ENCODE measurements at regions not wholly inside any gene's neighbourhood (a gene's known extent, or its start where the extent isn't known, plus 50 kb on each side); places are given as distances from the start of the nearest gene placed in this dataset.
"Not testable (repeated sequence)": the region's sequence is repeated elsewhere in the genome, so short reads cannot be mapped to it uniquely, and the experiment has no call there.

DNA sequence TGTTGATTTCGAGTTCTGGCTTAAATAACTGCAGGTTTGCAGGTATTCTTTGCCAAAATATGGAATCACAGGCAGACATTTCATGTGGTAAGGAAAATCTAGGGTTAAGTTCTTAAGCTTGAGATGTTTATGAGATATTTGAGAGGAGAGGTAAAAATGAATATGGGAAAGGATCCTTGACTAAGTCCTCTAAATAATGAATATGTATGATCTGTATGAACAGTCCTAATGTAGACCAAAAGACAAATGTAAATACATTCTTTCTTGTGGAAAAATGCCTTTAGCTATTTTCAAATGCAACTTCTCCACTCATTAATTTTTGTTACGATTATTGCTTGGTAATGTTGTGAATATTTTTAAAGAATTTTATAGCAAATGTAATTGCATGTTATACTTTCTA, 1632.6 kb downstream of the SUCLG1 start:
- DNase-seq: no peak

DNA sequence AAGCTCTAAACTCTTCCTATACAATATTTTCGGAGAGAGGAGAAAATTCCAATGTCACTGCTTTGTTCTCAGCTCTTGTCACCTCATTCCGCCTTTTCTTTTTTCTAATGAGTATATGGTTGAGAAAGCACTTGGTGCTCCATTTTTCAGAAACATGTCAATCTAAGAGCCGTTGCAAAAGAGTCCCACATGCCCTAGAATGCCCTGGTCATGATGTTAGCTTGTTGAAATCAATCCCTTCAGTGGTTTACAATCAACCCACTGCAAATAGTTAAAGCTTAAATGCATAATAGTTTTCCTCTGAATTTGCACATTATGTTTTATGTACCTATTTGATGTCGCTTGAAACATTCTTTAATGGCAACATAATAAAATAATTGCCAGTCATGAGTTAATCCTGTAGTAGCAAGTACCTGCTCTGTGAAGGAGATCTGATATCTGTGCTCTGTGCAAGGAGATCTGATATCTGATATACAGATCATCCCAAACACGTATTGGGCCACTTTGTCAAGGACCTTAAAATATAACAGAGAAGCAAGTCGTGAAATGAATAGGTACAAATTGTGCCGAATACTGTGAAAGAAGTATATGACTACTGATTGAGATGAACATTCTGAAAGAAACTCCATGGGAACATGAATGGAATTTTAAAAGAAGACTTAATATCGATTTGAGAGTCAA, 1633.5 kb downstream of the SUCLG1 start:
- no peak for DNase-seq

DNA sequence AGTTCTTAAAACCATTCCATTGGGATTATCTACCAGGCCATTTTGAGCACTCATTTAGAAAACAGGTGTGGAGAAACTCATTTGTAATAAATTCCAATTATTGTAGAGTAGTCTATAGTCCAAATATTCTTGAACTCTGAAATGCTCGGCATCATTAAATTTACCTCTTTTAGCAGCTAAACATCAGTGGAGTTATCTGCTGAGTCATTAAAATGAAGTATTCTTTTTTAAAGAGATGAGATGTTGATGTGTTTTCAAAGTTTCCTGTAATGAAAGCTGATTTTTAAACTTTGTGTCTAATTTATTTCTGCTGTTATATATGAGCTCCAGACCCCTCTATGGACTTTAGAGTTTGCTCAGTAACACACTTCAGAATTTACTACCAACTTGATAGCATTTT, 1635.2 kb downstream of the SUCLG1 start:
- DNase-seq: no peak

DNA sequence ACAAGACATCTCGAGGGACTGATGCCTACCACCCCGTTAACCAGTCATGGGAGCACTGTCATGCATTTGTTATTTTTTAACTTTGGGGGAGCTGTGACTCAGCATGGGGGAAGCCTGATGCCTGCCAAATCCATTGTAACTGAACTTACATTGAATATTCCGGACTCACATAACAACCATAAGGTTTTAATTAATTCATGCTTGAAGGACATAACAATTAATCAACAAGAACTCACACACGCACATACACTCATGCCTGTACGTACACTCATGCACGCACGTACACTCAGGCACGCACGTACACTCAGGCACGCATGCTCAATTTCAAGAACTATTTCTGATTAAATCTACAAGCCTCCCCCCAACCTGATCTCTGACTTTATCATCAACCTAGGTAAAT, 1639.1 kb downstream of the SUCLG1 start:
- DNase-seq: no peak

DNA sequence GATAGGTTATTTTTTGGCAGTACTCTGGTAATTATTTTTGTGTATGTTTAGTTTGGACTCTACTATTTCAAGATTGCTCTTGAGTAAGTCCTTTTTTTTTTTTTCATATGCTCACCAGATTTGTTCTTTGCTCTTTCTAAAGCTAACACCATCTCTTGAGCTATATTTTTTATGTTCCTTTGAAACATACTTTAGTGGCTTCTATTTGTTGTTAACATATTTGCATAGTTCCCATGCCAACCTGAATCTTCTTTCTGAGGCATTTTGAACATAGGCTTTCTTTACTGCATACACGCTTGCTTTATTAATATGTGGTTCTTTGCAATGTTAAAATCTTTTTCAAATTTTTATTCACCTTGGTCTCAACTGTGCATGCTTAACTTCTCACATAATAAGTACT, 1644.9 kb downstream of the SUCLG1 start:
- DNase-seq: no peak

DNA sequence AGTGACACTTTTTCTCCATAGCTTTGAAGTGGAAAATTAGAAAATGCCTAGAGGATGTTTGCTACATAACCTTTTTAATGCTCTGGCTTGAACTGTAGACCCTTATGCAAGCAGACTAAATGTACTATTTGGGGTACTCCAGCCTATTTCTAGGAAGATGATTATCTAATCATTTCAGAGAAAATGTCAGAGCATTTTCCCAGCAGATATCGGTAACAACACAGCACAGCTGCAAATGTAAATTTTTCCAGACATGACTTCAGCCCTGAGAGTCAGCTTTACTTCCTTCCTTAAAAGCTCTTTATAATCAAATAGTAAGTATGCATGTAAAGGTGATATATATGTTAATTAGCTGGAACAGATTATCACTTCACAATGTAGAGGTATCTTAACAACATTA, 1647.1 kb downstream of the SUCLG1 start:
- no peak for DNase-seq

DNA sequence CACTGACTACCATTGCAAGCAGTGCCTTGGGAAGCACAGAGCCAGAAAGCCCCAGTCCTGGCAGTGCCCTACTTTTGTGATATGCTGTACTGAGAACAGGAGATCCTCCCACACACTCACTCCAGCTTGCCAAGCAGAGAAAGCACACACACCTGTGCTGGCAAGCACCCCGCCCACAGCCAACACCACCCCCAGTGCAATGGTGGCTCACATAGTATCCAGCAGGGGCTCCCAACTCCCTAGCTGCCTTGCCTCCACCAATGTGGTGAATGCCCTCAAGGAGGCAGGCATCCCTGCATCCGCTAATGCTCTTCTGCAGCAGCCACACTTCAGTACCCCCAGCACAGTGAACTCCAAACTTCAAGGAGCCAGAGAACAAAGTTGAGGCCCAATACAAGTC, 1655.8 kb downstream of the SUCLG1 start:
- no peak for DNase-seq

DNA sequence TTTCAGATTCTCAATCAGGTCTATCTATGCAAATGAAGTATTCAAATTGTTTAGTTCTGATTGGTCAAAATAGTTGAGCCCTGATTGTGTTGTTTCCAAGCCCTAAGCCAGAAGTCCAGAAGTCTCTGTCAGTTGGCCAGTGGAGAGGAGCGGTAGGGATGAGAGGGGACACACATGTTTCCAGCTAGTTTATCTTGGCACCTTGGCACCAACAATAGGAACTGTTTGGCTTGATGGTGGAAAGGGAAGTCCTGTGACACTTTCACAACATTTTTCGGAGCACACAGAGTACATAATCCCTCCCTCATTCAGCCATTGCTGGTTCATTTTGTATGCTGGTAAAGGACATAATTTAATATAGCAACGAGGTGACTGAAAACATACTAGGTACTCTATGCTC, 1661.6 kb downstream of the SUCLG1 start:
- no peak for DNase-seq

DNA sequence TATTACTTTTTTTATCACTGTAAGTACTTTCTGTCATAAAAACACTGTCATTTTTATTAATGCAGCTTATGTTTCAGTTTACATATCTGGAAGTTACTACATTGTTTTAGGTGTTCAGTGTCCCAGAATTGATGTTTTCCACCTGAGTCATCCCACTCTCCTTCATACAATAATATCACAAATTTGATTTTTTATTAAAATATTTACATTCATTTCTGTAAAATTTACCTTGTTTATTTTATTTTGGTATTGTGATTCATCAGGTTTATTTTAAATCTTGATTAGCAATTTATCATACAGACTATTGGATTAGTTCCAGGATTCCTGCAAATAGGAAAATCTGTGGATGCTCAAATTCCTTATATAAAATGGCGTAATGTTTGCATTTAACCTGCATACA, 1662.9 kb downstream of the SUCLG1 start:
- DNase-seq: no peak

DNA sequence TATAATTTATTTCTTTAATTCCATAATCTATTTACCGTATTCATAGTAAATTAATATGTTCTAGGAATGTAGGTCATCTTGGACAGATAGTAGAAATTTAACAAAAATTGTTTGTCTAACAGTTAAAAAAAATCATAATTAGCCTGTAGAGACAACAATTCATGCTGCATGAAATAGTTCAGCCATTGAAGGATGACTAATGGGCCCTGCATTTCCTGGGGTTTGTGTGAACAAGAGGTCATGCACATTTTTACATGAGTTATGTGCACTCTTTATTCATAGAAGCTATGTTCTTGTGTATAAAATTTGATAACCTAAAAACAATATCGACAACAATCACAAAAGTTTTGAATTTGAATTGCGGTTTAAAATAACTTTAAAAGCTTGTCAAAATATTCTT, 1663.6 kb downstream of the SUCLG1 start:
- no peak for DNase-seq

DNA sequence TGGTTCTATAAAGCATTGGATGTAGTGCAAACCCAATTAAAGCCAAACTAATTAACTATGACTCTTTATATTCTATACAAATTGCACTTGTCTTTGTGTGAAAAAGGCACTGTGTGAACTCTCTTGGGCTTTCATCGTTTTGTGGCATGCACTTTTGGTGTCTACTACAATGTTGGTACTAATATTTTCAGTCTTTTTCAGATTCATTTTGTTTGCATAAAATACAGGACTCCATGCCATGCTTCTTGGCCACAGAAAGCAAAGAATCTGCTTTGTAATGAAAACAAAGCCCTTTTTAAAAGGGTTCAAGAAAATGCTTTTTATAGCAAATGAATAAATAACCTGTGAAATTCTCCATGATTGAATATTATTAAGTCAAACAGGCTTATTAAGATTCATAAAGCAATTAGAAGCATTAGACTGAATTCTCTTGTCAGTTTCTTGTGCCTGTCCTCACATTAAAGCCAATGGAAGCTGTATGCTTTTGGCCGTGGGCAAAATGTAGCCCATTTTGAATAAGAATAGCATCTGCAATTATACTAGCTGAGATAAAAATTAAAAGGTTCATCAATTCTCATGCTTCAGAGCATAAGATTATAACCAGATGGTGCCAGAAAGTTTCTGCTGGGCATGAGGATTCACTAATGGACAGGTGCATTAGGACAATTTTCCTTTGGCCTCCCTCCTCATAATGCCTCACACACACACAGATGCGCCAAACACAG, 1665.2 kb downstream of the SUCLG1 start:
- no peak for DNase-seq

DNA sequence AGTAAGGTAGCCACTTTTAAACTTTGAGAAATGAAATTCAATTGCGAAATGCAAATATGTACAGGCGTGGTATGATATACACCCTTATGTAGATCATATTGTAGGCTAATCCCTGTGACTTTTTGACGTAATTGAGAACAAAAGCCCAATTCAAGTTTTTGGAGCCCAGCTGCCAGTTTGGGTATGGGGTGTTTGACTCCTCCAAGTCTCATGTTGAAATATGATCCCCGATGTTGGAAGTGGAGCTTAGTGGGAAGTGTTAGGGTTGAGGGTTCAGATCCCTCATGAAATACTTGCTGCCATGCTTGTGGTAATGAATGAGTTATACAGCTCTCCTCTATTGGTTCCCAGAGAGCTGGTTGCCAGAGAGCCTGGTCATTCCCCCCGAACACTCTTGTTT, 1666.8 kb downstream of the SUCLG1 start:
- no peak for DNase-seq

DNA sequence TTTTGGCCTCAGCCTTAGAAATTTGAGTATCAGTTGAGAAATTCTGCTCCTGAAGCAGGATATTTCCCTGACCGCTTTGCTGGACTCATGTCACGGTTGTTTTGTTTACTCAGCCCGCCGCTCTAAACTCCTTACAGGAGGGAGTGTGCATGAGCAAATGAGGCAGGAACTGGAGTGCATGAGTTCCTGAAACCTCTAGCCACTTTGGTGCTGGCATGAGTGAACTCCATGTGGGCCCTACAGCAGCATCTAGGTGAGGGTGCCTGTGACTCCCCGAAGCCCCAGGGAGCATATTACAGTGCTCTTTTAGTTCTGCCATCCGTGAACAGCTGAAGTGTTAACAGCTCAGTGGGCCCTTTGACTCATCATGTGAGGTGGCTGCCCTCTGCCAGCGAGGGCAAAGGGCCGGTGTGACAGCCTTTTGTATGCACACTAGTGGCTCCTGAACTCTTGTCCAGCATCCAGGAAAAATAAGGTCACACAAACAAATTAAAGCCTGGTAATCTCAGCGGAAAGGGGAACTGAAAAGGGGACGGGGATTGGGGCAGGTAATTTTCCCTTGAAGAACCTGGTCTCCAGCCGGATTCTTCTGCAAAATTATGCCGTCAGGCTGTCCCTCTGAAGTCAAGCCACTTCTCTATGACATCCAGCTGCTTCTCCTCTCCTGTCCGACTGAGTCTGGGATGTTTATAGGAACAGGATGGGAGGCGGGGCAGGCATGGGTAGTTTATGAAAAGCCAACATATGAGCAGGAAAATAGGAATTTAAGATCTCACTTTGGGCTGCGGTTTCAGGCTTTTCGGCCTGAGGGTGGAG, 1668.7 kb downstream of the SUCLG1 start:
- DNase-seq: no peak

DNA sequence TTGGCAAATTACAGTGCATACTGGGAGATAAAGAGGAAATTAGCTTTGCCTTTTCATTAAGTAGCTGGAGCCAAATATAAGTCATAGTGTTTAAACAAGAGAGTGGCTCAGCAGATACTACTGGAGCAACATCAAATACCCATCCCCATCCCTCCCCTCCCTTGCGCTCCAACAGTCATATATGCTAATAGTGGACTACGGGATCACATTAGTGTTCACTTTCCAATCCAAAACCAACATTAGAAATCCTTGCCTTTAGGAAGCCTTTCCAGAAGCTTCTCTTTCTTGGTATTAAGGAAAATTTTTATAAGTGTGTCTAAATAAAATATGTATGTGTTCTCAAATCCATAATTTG, 1669.3 kb downstream of the SUCLG1 start:
- DNase-seq: no peak

DNA sequence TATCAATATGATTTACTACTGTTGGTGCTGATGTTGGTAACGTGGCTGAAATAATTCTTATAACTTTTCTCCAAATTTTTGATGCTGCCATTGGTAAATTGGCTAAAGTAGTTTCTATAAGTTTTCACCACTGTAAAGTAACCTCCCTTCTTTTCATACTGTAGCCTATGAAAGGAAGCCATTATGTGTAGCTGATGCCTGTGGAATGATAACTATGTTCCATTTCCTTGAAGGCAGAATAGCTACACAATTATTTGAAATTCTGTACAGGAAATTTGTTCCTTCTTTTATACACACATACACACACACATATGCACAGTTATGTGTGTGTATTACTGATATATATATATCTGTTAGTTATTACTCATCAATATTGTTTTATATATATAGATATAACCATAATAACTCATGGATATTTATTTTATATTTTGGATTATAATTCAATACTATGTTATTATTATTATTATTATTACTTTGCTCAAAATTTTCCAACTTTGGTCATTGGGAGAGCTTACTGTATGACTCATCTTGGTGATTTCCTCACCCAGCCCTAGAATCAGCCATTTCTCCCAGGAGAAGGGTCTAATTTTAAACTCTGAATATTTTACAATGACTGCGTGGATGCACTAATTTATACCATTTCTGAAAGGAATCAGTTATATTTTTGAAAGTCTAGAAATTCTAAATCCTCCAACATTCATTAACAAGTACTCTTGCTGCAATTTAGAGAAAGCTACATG, 1677.7 kb downstream of the SUCLG1 start:
- DNase-seq: no peak

DNA sequence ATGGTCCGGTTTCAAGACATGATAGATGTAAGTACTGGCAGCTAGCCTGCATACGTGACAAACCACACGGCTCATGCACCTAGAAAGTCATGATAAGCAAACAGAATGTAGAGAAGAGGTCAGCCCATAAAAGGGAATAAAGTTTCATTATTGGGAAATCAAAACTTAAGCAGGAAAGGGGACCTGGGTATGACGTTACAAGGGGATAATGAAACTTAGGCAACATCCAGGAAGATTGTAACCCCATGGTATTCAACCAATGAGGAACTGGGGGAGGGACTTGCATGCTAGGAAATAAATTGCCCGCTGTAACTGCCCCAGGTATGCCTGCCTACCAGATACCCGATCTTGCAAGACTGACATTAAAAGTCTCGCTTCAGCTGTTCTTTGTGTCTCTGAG, 1679.0 kb downstream of the SUCLG1 start:
- DNase-seq: no peak

DNA sequence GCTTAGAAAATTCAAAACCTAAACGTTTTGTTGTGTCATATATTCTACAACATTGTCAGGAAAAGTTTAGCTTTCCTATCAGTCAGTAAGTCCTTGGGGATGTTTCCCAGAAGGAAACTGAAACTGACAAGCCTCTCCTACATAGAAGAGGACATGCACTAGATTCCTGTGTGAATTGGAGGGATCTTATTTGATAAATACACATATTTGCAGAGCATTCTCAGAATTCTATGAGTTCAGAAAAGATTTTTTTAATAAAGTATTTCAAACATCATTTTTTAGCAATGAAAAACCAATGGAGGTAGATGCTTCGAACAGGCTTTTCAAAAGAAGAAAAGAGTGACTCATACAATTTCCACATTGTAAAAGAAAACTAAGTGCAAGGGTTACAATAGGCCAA, 1706.7 kb downstream of the SUCLG1 start:
- no peak for DNase-seq

DNA sequence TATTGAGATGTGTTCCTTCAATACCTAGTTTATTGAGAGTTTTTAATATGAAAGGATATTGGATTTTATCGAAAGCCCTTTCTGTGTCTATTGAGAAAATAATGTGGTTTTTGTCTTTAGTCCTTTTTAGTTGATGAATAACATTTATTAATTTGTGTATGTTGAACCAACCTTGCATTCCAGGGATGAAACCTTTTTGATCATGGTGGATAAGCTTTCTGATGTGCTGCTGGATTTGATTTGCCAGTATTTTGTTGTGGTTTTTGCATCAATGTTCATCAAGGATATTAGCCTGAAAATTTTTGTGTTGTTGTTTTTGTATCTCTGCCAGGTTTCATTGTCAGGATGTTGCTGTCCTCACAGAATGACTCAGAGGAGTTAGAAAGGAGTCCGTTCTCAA, 1710.4 kb downstream of the SUCLG1 start:
- no peak for DNase-seq

DNA sequence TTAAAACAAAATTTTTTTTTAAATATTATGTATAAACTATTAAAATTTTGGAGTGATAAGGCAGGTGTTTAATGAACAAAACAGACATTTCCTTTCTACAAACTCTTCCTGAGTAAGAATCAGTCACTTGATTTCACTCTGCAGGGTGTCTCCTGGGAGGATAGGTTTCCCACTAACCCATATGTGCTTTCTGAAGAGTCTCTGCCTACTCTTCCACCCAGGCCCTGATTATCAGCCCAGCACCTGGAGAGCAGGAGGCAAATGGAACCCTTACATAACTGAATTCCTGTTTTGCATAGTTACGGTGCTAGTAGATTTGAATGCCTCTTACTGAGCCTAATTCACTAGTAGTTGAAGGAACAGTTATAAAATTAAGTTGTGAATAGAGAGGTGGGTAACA, 1718.6 kb downstream of the SUCLG1 start:
- DNase-seq: no peak

DNA sequence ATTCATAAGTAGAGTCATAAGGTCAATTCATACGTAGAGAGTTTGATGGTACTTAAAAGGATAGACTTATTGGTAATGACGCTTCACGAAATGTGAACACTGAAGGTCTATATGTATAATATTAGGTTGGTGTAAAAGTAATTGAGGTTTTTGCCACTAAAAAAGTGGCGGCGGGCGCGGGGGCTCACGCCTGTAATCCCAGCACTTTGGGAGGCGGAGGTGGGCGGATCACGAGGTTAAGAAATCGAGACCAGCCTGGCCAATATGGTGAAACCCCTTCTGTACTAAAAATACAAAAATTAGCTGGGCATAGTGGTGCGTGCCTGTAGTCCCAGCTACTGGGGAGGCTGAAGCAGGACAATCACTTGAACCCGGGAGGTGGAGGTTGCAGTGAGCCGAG, 1721.1 kb downstream of the SUCLG1 start:
- not testable (repeated sequence) for DNase-seq

DNA sequence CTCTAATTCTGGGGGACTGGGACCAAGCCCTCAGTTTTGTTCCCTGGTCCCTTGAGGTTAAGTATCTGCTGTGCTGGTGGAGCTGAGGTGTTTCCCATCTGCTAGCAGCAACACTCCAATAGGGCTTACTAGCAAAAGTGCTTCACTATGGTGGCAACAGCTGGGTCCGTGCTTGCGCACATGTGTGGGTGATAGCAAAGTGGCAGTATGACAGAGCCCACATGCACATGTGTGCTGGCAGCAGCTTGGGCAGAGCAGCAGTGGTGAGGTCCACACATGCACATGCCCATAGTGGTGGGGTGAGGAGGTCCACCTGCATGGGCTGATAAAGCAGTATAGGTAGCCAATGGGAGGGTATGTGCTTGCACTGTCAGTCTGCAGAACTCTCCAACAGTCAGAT, 1723.7 kb downstream of the SUCLG1 start:
- DNase-seq: no peak

DNA sequence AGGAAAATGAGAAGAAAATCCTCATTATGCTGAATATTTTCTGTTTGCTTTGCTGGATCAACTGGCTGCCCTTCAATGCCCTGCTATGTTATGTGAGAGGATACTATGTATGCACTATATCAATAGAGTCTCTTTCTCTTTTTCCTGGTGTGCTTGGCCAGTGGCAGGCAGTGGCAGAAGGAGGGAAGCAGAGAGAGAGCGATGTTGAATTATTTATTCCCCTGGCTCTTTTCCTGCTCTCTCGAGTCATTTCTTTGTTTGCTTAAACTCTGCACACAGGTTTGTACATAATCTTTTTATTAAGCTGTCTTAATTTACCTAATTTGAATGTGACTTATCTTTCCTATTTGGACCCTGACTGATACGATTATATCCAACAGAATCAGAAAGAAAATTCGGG, 1727.3 kb downstream of the SUCLG1 start:
- peak in 1 of 56 donors; percentile 1 for DNase-seq

Measured in amygdala (tissue), 56 donors.